ENCODE measurements at regions not wholly inside any gene's neighbourhood (a gene's known extent, or its start where the extent isn't known, plus 50 kb on each side); places are given as distances from the start of the nearest gene placed in this dataset.
"Not testable (repeated sequence)": the region's sequence is repeated elsewhere in the genome, so short reads cannot be mapped to it uniquely, and the experiment has no call there.

- DNase-seq (ENCODE audit: low read depth) = no peak
Measured at GRCh38 chr5:159644053-159644452, 272.2 kb upstream of the ADRA1B start.

GRCh38 chr5:159645179-159645846 lies 271.0 kb upstream of the ADRA1B start:
- no peak for DNase-seq (ENCODE audit: low read depth)

GRCh38 chr5:159650803-159651202 lies 265.5 kb upstream of the ADRA1B start:
- no peak for DNase-seq (ENCODE audit: low read depth)

GRCh38 chr5:159655757-159656409 lies 260.4 kb upstream of the ADRA1B start:
- no peak for DNase-seq (ENCODE audit: low read depth)

GRCh38 chr5:159657298-159657697 lies 259.0 kb upstream of the ADRA1B start:
- no peak for DNase-seq (ENCODE audit: low read depth)

GRCh38 chr5:159657771-159658170 lies 258.5 kb upstream of the ADRA1B start:
- no peak for DNase-seq (ENCODE audit: low read depth)

GRCh38 chr5:159658266-159658925 lies 257.9 kb upstream of the ADRA1B start:
- no peak for DNase-seq (ENCODE audit: low read depth)

GRCh38 chr5:159660401-159660800 lies 255.9 kb upstream of the ADRA1B start:
- DNase-seq (ENCODE audit: low read depth) = no peak

- no peak for DNase-seq (ENCODE audit: low read depth)
Measured at GRCh38 chr5:159663986-159664385, 252.3 kb upstream of the ADRA1B start.

GRCh38 chr5:159667286-159667685 lies 249.0 kb upstream of the ADRA1B start:
- no peak for DNase-seq (ENCODE audit: low read depth)

- no peak for DNase-seq (ENCODE audit: low read depth)
Measured at GRCh38 chr5:159668556-159668955, 247.7 kb upstream of the ADRA1B start.

- no peak for DNase-seq (ENCODE audit: low read depth)
Measured at GRCh38 chr5:159669559-159669958, 246.7 kb upstream of the ADRA1B start.

- DNase-seq (ENCODE audit: low read depth) = no peak
Measured at GRCh38 chr5:159671886-159672285, 244.4 kb upstream of the ADRA1B start.

- DNase-seq (ENCODE audit: low read depth) = no peak
Measured at GRCh38 chr5:159673538-159673937, 242.7 kb upstream of the ADRA1B start.

GRCh38 chr5:159678657-159679392 lies 237.5 kb upstream of the ADRA1B start:
- DNase-seq (ENCODE audit: low read depth) = no peak

- DNase-seq (ENCODE audit: low read depth) = no peak
Measured at GRCh38 chr5:159680095-159680494, 236.2 kb upstream of the ADRA1B start.

GRCh38 chr5:159681661-159682060 lies 234.6 kb upstream of the ADRA1B start:
- DNase-seq (ENCODE audit: low read depth) = no peak

GRCh38 chr5:159682623-159683022 lies 233.7 kb upstream of the ADRA1B start:
- DNase-seq (ENCODE audit: low read depth) = no peak

GRCh38 chr5:159687892-159688291 lies 228.4 kb upstream of the ADRA1B start:
- DNase-seq (ENCODE audit: low read depth) = not testable (repeated sequence)

GRCh38 chr5:159695741-159696294 lies 220.5 kb upstream of the ADRA1B start:
- no peak for DNase-seq (ENCODE audit: low read depth)

GRCh38 chr5:159697530-159697929 lies 218.8 kb upstream of the ADRA1B start:
- no peak for DNase-seq (ENCODE audit: low read depth)

- no peak for DNase-seq (ENCODE audit: low read depth)
Measured at GRCh38 chr5:159698322-159698721, 218.0 kb upstream of the ADRA1B start.

All from forelimb muscle (tissue), 1 donor.